T-cell (primary cell): ENCODE measurements at regions not wholly inside any gene's neighbourhood (a gene's known extent, or its start where the extent isn't known, plus 50 kb on each side); places are given as distances from the start of the nearest gene placed in this dataset.

Experiments
- ATAC-seq, 4 experiments: fragments of 200-7000 bp in 3 of 4; fragments of 150-1000 bp in 1 of 4; cut with Tn5 transposase; replicated peaks in 1 of 4; 1 replicate in 3 of 4; 2 replicates in 1 of 4; pipeline ENCODE4 v1.10.0; 2021; ENCODE audit warnings: moderate library complexity in 3 of 4, mild to moderate bottlenecking in 2 of 4, moderate number of reproducible peaks in 1 of 4
- CTCF ChIA-PET, 2 donors: fragments of 300-600 bp; sonication (Branson Sonifier 250); formaldehyde crosslinking; loops; one replicate each; lab custom pipeline; 2022; ENCODE audit warnings: antibody characterized with exemption in 2 of 2; lab: Charles Lee
- POLR2A ChIA-PET, 2 donors: fragments of 300-600 bp; sonication (Branson Sonifier 250); formaldehyde crosslinking; loops; one replicate each; lab custom pipeline; 2022; ENCODE audit warnings: antibody characterized with exemption in 2 of 2; lab: Charles Lee
- DNase-seq, 35 experiments: peaks; one replicate each; pipeline versions ENCODE4 v3.0.0 to v3.0.0-alpha.2; 2013 to 2023
- H3K27ac ChIP-seq: one replicate; pipeline ENCODE4 v1.5.1; 2013; ENCODE audit warnings: low read length
- H3K27me3 ChIP-seq, 2 experiments: replicated peaks in 1 of 2; 1 replicate in 1 of 2; 2 replicates in 1 of 2; pipeline versions ENCODE4 v1.6.1 to v1.7.0; 2013; ENCODE audit warnings: low read length in 1 of 2, mixed read lengths in 1 of 2; ENCODE audit not compliant: control insufficient read depth in 2 of 2, insufficient read depth in 2 of 2; ENCODE audit errors: extremely low read depth in 1 of 2
- H3K36me3 ChIP-seq, 2 donors: 1 replicate in 1 of 2; 2 replicates in 1 of 2; pipeline versions ENCODE4 v1.6.1 to v1.7.0; 2013; ENCODE audit warnings: low read length in 1 of 2; ENCODE audit not compliant: control insufficient read depth in 2 of 2, insufficient read depth in 1 of 2; ENCODE audit errors: extremely low read depth in 1 of 2
- H3K4me1 ChIP-seq, 2 experiments: 1 replicate in 1 of 2; 2 replicates in 1 of 2; pipeline versions ENCODE4 v1.6.1 to v1.7.0; 2013; ENCODE audit warnings: low read length in 2 of 2, mixed read lengths in 1 of 2; ENCODE audit not compliant: insufficient read depth in 2 of 2, control insufficient read depth in 1 of 2; ENCODE audit errors: extremely low read depth in 1 of 2
- H3K4me3 ChIP-seq, 2 donors: 1 replicate in 1 of 2; 2 replicates in 1 of 2; pipeline versions ENCODE4 v1.5.1 to v1.7.0; 2013; ENCODE audit warnings: mild to moderate bottlenecking in 2 of 2, low read length in 1 of 2, moderate library complexity in 1 of 2; ENCODE audit not compliant: control insufficient read depth in 1 of 2; ENCODE audit errors: extremely low read depth in 1 of 2
- H3K9me3 ChIP-seq: 2 replicates; pipeline ENCODE4 v1.7.0; 2013
- H3K27ac Mint-ChIP-seq, 2 donors: one replicate each; pipeline ENCODE4 v1.8.0; 2020 to 2021; ENCODE audit warnings: mild to moderate bottlenecking in 2 of 2, mixed read lengths in 2 of 2
- H3K27me3 Mint-ChIP-seq, 2 donors: one replicate each; pipeline ENCODE4 v1.8.0; 2021 to 2022; ENCODE audit warnings: mixed read lengths in 2 of 2
- H3K36me3 Mint-ChIP-seq: one replicate; pipeline ENCODE4 v1.8.0; 2021; ENCODE audit warnings: mixed read lengths
- H3K4me1 Mint-ChIP-seq, 3 donors: one replicate each; pipeline ENCODE4 v1.8.0; 2020 to 2022; ENCODE audit warnings: mixed read lengths in 3 of 3, mild to moderate bottlenecking in 1 of 3
- H3K4me3 Mint-ChIP-seq, 3 donors: one replicate each; pipeline ENCODE4 v1.8.0; 2020 to 2022; ENCODE audit warnings: mild to moderate bottlenecking in 3 of 3, mixed read lengths in 3 of 3, moderate library complexity in 3 of 3
- H3K9me3 Mint-ChIP-seq, 3 donors: one replicate each; pipeline ENCODE4 v1.8.0; 2020 to 2022; ENCODE audit warnings: mixed read lengths in 3 of 3
- WGBS: methylation state at CpG from one replicate; pipeline ENCODE4 v1.1.5; 2013; ENCODE audit warnings: missing lambda C conversion rate; ENCODE audit not compliant: insufficient coverage; 5-methylcytosine and 5-hydroxymethylcytosine counted together

DNA sequence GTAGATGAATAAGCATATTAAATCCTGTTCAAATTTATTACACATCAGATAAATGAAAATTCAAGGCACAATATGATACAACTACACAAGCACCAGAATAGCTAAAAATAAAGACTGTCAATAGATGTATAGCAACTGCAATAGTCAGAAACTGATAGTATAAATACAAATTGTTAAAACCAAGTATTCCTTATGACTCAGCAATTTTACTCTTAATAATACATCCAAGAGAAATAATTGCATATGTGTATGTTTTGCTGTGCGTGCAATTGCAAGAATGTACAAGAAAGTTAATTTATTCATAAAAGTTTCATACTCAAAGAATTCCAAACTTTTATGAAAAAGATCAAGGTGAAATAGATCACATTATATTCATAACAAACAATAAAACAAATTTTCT lies 1338.1 kb downstream of the OLFM4 start:
- Histone ChIP-seq H3K27me3 (no peaks in the 10 kb centered on the region), H3K4me3 (no peak overlapping the region), H3K27ac (no peak overlapping the region), H3K36me3 (no peaks in the 10 kb centered on the region), H3K9me3 (no peaks in the 10 kb centered on the region), H3K4me1 (no peaks in the 10 kb centered on the region)
- H3K9me3 Mint-ChIP-seq: peaks cover 13 to 21% (median 15%) of the 10 kb centered on the region in 3 donors
- DNase-seq: no peak
- no peak overlapping the region for H3K27ac Mint-ChIP-seq
- CTCF ChIA-PET: no interaction called here
- no peaks in the 10 kb centered on the region for H3K4me1 Mint-ChIP-seq
- ATAC-seq: no peak
- H3K4me3 Mint-ChIP-seq: no peak overlapping the region
- H3K36me3 Mint-ChIP-seq: no peaks in the 10 kb centered on the region
- H3K27me3 Mint-ChIP-seq: no peaks in the 10 kb centered on the region
- WGBS: no CpG with 5 or more reads among the region's 1 CpG
- POLR2A ChIA-PET: no interaction called here

DNA sequence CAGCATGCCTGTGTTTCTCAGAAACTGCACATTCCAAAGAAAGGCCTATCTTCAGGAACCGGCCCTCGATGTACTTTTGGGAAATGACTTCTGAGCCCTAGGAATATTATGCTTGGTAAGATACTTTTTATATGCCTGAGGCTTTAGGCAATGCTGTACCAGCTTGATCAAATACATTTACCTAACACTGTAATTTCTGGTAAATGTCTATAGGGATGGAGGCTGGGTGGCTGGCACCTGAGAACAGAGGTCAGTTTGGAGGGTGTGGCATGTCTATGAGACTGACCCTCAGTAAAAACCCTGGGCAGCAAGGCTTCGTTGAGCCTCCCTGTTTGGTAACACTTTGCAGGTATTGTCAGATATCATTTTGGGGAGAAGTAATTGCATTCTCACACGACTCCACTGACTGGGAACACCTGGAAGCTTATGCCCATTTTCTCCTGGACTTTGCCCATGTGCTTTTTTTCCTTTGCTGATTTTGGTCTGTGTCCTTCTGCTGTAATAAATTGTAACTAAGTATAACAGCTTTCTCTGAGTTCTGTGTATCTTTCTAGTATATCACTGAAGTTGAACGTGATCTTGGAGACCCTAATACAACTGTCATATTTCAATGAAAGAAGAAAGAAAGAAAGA lies 1339.1 kb downstream of the OLFM4 start:
- Histone ChIP-seq H3K4me3 (no peak overlapping the region), H3K36me3 (no peaks in the 10 kb centered on the region), H3K9me3 (peaks cover 3% of the 10 kb centered on the region), H3K27ac (no peak overlapping the region), H3K27me3 (no peaks in the 10 kb centered on the region), H3K4me1 (no peaks in the 10 kb centered on the region)
- H3K9me3 Mint-ChIP-seq: peaks cover 15 to 25% (median 17%) of the 10 kb centered on the region in 3 donors
- ChIA-PET CTCF (no interaction called here), POLR2A (no interaction called here)
- 49% methylated on average over 2 of the region's 5 CpGs for WGBS
- no peak for ATAC-seq
- no peak overlapping the region for H3K4me3 Mint-ChIP-seq
- no peaks in the 10 kb centered on the region for H3K4me1 Mint-ChIP-seq
- DNase-seq: no peak
- no peaks in the 10 kb centered on the region for H3K27me3 Mint-ChIP-seq
- no peaks in the 10 kb centered on the region for H3K36me3 Mint-ChIP-seq
- no peak overlapping the region for H3K27ac Mint-ChIP-seq

DNA sequence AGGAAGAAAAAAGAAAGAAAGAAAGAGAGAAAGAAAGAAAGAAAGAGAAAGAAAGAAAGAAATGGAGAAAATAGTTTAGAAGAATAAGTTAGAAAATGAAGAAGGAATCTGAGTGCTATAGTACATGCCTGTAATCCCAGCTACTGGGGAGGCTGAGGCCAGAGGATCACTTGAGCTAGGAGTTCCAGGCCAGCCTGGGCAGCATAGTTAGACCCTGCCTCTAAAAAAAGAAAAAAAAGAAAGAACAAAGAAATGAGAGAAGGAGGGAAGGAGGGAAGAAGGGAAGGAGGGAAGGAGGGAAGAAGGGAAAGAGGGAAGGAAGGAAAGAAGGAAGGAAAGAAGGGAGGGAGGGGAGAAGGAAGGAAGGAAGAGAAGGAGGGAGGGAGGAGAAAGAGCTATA lies 1339.8 kb downstream of the OLFM4 start:
- POLR2A ChIA-PET: no interaction called here
- no peak overlapping the region for H3K27ac Mint-ChIP-seq
- H3K27me3 ChIP-seq: no peaks in the 10 kb centered on the region
- no peak overlapping the region for H3K4me3 ChIP-seq
- H3K4me1 Mint-ChIP-seq: no peaks in the 10 kb centered on the region
- no peaks in the 10 kb centered on the region for H3K27me3 Mint-ChIP-seq
- no peak for ATAC-seq
- H3K36me3 ChIP-seq: no peaks in the 10 kb centered on the region
- CTCF ChIA-PET: no interaction called here
- no peak overlapping the region for H3K4me3 Mint-ChIP-seq
- no peak overlapping the region for H3K27ac ChIP-seq
- no peaks in the 10 kb centered on the region for H3K36me3 Mint-ChIP-seq
- peaks cover 10 to 20% (median 16%) of the 10 kb centered on the region in 3 donors for H3K9me3 Mint-ChIP-seq
- DNase-seq: no peak
- no peaks in the 10 kb centered on the region for H3K4me1 ChIP-seq
- peaks cover 3% of the 10 kb centered on the region for H3K9me3 ChIP-seq

DNA sequence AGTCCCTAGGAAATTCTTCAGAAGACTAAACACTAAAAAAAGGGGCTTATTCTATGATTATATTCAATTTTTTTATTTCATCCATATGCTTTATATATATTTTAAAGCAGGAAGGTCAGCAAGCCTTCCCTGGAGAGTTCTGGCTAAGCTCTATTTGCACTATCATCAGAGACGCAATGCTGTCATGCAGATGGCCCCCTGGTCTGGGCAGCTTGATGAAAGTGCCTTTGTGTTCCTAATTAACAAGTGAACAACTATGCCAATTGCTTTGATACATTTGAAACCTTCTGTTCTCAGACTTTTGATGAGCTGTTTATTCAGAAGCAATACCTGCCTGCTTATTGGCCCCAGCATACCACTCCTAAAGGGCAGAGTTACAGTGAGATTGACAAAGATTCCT lies 1344.6 kb downstream of the OLFM4 start:
- no peaks in the 10 kb centered on the region for H3K27me3 ChIP-seq
- H3K36me3 ChIP-seq: no peaks in the 10 kb centered on the region
- Mint-ChIP-seq H3K9me3 (peaks cover 13 to 29% (median 25%) of the 10 kb centered on the region in 3 donors), H3K27me3 (no peaks in the 10 kb centered on the region), H3K27ac (no peak overlapping the region), H3K4me1 (no peaks in the 10 kb centered on the region), H3K36me3 (no peaks in the 10 kb centered on the region), H3K4me3 (no peak overlapping the region)
- peaks cover 5% of the 10 kb centered on the region for H3K9me3 ChIP-seq
- DNase-seq (no peak), ATAC-seq (no peak)
- no CpG with 5 or more reads among the region's 1 CpG for WGBS
- ChIA-PET CTCF (no interaction called here), POLR2A (no interaction called here)
- no peaks in the 10 kb centered on the region for H3K4me1 ChIP-seq
- no peak overlapping the region for H3K4me3 ChIP-seq
- H3K27ac ChIP-seq: no peak overlapping the region

DNA sequence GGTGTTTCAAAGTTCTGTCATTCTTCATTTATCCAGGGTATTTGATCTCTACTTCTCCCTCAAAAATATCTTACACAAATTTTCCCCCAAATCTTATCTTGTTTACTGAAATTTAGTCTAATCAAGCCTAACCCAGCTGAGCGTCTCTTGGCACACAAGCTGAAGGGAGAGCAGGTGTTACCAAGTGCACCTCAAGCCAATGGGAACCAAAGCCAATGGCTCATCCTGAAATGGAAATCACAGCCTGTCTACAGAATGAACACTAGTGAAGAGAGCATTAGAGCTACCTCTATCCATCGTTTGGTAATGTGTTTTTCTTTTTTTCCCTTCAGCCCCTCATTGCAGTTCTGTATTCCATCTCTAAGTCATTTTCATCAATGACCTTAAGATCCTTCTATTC lies 1350.8 kb downstream of the OLFM4 start:
- H3K36me3 Mint-ChIP-seq: no peaks in the 10 kb centered on the region
- Histone ChIP-seq H3K36me3 (no peaks in the 10 kb centered on the region), H3K27me3 (no peaks in the 10 kb centered on the region), H3K4me1 (no peaks in the 10 kb centered on the region), H3K27ac (no peak overlapping the region), H3K9me3 (peaks cover 6% of the 10 kb centered on the region), H3K4me3 (no peak overlapping the region)
- ATAC-seq (no peak), DNase-seq (no peak)
- no peaks in the 10 kb centered on the region for H3K27me3 Mint-ChIP-seq
- H3K27ac Mint-ChIP-seq: no peak overlapping the region
- WGBS: 90% methylated on average over 2 of the region's 2 CpGs
- CTCF ChIA-PET: no interaction called here
- H3K9me3 Mint-ChIP-seq: peaks cover 14 to 32% (median 23%) of the 10 kb centered on the region in 3 donors
- no peak overlapping the region for H3K4me3 Mint-ChIP-seq
- H3K4me1 Mint-ChIP-seq: no peaks in the 10 kb centered on the region
- POLR2A ChIA-PET: no interaction called here

DNA sequence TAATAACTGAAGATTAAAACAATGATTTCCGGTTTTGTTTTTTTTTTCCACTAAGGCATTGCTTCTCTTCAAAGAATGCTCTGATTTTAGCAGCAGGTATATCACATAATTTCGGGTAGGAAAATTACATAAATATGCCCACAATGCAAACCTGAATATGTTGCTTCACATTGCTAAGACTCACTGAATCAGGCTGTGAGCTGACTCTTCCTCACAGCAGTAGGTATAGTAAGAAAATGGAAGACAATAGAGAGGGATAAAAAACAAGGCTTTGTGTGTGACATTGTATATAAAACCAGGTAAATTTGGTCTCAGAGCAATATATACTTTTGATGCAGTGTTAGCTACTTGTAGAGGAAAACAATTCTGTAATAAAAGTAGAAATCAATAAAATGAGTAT lies 1355.0 kb downstream of the OLFM4 start:
- Histone ChIP-seq H3K36me3 (no peaks in the 10 kb centered on the region), H3K27me3 (no peaks in the 10 kb centered on the region), H3K9me3 (peaks cover 4% of the 10 kb centered on the region), H3K27ac (no peak overlapping the region), H3K4me3 (no peak overlapping the region), H3K4me1 (no peaks in the 10 kb centered on the region)
- DNase-seq: no peak
- CTCF ChIA-PET: no interaction called here
- Mint-ChIP-seq H3K36me3 (no peaks in the 10 kb centered on the region), H3K4me1 (no peaks in the 10 kb centered on the region), H3K4me3 (no peak overlapping the region), H3K27me3 (no peaks in the 10 kb centered on the region), H3K27ac (no peak overlapping the region), H3K9me3 (peaks cover 8 to 24% (median 20%) of the 10 kb centered on the region in 3 donors)
- ATAC-seq: no peak
- POLR2A ChIA-PET: no interaction called here
- no CpG with 5 or more reads among the region's 2 CpGs for WGBS

DNA sequence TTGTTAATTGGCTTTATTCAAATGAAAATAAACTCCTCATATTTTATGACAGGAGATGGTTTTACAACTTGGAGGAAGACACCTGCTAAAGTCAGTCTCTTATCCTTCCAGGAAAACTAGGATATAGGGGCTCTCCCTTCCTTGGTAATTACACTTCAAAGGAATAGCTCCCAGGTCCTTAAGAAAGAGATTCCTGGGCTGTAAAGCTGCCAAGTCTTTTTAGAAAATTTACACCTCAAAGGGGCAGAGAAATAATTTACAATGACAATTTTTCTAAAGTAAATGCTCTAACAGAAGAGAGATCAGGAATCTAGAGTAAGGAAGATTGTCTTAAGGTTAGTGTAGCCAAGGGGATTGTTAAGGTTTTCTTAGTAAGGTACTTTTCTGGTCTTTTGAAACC lies 1359.0 kb downstream of the OLFM4 start:
- Mint-ChIP-seq H3K4me3 (no peak overlapping the region), H3K36me3 (no peaks in the 10 kb centered on the region), H3K27me3 (no peaks in the 10 kb centered on the region), H3K27ac (no peak overlapping the region), H3K9me3 (peaks cover 11 to 15% (median 14%) of the 10 kb centered on the region in 3 donors), H3K4me1 (no peaks in the 10 kb centered on the region)
- DNase-seq (no peak), ATAC-seq (no peak)
- Histone ChIP-seq H3K4me3 (no peak overlapping the region), H3K27ac (no peak overlapping the region), H3K9me3 (no peaks in the 10 kb centered on the region), H3K36me3 (no peaks in the 10 kb centered on the region), H3K27me3 (no peaks in the 10 kb centered on the region), H3K4me1 (no peaks in the 10 kb centered on the region)
- ChIA-PET POLR2A (no interaction called here), CTCF (no interaction called here)
